HepG2 (cell line): ENCODE measurements at regions not wholly inside any gene's neighbourhood (a gene's known extent, or its start where the extent isn't known, plus 50 kb on each side); places are given as distances from the start of the nearest gene placed in this dataset.

ENCODE experiments used
- ATF1 ChIP-seq: IDR thresholded peaks from 2 replicates; pipeline ENCODE4 v1.6.1; 2016; ENCODE audit warnings: mild to moderate bottlenecking, control low read depth
- BHLHE40 ChIP-seq: IDR thresholded peaks from 2 replicates; pipeline ENCODE4 v1.6.1; 2011; ENCODE audit warnings: low read length, improper control_type of control experiment
- GABPB1 ChIP-seq: IDR thresholded peaks from 2 replicates; pipeline ENCODE4 v1.6.1; 2016; ENCODE audit warnings: mild to moderate bottlenecking, missing genetic modification reagents, moderate library complexity, missing compliant biosample characterization
- HNRNPUL1 ChIP-seq: fragments of 200-400 bp; formaldehyde crosslinking; IDR thresholded peaks from 2 replicates; pipeline ENCODE4 v1.6.1; 2017; ENCODE audit warnings: low read depth, mild to moderate bottlenecking, low read length, moderate library complexity
- PCBP2 ChIP-seq: fragments of 200-400 bp; formaldehyde crosslinking; optimal IDR thresholded peaks from 2 replicates; pipeline ENCODE3; 2018; ENCODE audit warnings: low read length, low read depth; ENCODE audit not compliant: poor library complexity, severe bottlenecking
- POLR2AphosphoS5 ChIP-seq: IDR thresholded peaks from 2 replicates; pipeline ENCODE4 v1.6.1; 2012; ENCODE audit warnings: low read depth, low read length
- SOX5 ChIP-seq: IDR thresholded peaks from 2 replicates; pipeline ENCODE4 v1.6.1; 2016; ENCODE audit warnings: borderline replicate concordance
- TCF7L2 ChIP-seq: IDR thresholded peaks from 2 replicates; pipeline ENCODE4 v1.6.1; 2011; ENCODE audit warnings: mild to moderate bottlenecking, low read depth, low read length, moderate library complexity
- ZNF121 ChIP-seq: sonication (generic); formaldehyde crosslinking; IDR thresholded peaks from 2 replicates; pipeline ENCODE4 v1.5.0; 2020; ENCODE audit warnings: mild to moderate bottlenecking, missing genetic modification reagents
- ZNF713 ChIP-seq: sonication (generic); formaldehyde crosslinking; IDR thresholded peaks from 2 replicates; pipeline ENCODE4 v1.4.0; 2020; ENCODE audit warnings: mild to moderate bottlenecking, missing genetic modification reagents
- TF ChIP-seq, protein P1 (sequence below): sonication (generic); formaldehyde crosslinking; IDR thresholded peaks from 2 replicates; pipeline ENCODE4 v1.5.0; 2020; ENCODE audit warnings: mild to moderate bottlenecking, missing genetic modification reagents, moderate library complexity

DNA sequence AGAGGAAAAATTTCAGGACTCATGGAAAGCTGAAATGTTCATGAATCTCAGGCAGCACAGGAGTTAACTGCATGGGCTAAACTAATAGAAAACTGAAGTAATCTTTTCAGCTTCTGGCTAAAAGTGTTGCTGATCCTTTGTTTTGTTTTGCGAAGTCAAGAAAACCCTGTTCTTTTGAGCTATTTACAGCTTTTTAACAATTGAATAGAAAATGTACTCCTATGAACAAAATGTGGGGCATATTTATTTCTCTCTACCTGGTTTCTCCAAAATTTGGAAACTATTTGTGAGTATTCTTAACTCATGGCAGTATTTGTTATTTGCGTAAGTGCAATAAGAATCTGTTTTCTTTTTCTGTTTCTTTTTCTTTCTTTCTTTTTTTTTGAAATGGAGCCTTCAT is 818.8 kb upstream of the CITED2 start:
- TF ChIP-seq PCBP2 (no peak), ATF1 (CRISPR knock-in tag) (no peak), SOX5 (CRISPR knock-in tag) (no peak), POLR2AphosphoS5 (no peak), GABPB1 (no peak), HNRNPUL1 (no peak), ZNF121 (CRISPR knock-in tag) (no peak), ZNF713 (no peak), BHLHE40 (no peak), TCF7L2 (no peak)
- TF ChIP-seq, protein P1, sequence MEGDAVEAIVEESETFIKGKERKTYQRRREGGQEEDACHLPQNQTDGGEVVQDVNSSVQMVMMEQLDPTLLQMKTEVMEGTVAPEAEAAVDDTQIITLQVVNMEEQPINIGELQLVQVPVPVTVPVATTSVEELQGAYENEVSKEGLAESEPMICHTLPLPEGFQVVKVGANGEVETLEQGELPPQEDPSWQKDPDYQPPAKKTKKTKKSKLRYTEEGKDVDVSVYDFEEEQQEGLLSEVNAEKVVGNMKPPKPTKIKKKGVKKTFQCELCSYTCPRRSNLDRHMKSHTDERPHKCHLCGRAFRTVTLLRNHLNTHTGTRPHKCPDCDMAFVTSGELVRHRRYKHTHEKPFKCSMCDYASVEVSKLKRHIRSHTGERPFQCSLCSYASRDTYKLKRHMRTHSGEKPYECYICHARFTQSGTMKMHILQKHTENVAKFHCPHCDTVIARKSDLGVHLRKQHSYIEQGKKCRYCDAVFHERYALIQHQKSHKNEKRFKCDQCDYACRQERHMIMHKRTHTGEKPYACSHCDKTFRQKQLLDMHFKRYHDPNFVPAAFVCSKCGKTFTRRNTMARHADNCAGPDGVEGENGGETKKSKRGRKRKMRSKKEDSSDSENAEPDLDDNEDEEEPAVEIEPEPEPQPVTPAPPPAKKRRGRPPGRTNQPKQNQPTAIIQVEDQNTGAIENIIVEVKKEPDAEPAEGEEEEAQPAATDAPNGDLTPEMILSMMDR (CRISPR knock-in tag) = no peak
